Neural cell (in vitro differentiated cells): ENCODE measurements at regions not wholly inside any gene's neighbourhood (a gene's known extent, or its start where the extent isn't known, plus 50 kb on each side); places are given as distances from the start of the nearest gene placed in this dataset.

ENCODE experiments used
- H2AFZ ChIP-seq: fragments of 200-600, 300-800 bp; sonication (generic), shearing (Covaris generic); 2 replicates; pipeline ENCODE4 v1.6.0; 2014; ENCODE audit warnings: low read depth, mild to moderate bottlenecking, antibody characterized with exemption, low read length, moderate library complexity
- H3F3A ChIP-seq: fragments of 200-600 bp; shearing (Covaris generic); 2 replicates; pipeline ENCODE4 v1.6.1; 2016; ENCODE audit warnings: mild to moderate bottlenecking, moderate library complexity, mixed read lengths, antibody characterized with exemption, low read length; ENCODE audit not compliant: insufficient read depth, poor library complexity, severe bottlenecking
- H3K27ac ChIP-seq: fragments of 200-600, 300-800 bp; sonication (generic), shearing (Covaris generic); 2 replicates; pipeline ENCODE4 v1.5.1; 2014; ENCODE audit warnings: mild to moderate bottlenecking, low read length, moderate library complexity
- H3K27me3 ChIP-seq: fragments of 300-800, 200-600 bp; sonication (generic), shearing (Covaris generic); 2 replicates; pipeline ENCODE4 v1.6.0; 2014; ENCODE audit warnings: mild to moderate bottlenecking, low read depth, low read length, moderate library complexity; ENCODE audit not compliant: insufficient read depth
- H3K36me3 ChIP-seq: fragments of 300-800, 200-600 bp; sonication (generic), shearing (Covaris generic); 2 replicates; pipeline ENCODE4 v1.5.1; 2014; ENCODE audit warnings: mild to moderate bottlenecking, antibody characterized with exemption, low read length, moderate library complexity; ENCODE audit not compliant: insufficient read depth
- H3K4me2 ChIP-seq: fragments of 300-800, 200-600 bp; sonication (generic), shearing (Covaris generic); 2 replicates; pipeline ENCODE4 v1.6.0; 2014; ENCODE audit warnings: mild to moderate bottlenecking, low read length
- H3K4me3 ChIP-seq: fragments of 300-800, 200-600 bp; sonication (generic), shearing (Covaris generic); 2 replicates; pipeline ENCODE4 v1.5.1; 2014; ENCODE audit warnings: mild to moderate bottlenecking, low read length, moderate library complexity
- H3K79me2 ChIP-seq: fragments of 200-600 bp; shearing (Covaris generic); replicated peaks from 2 replicates; pipeline ENCODE4 v1.6.0; 2014; ENCODE audit warnings: mild to moderate bottlenecking, low read length, moderate library complexity; ENCODE audit not compliant: insufficient read depth
- H3K9ac ChIP-seq: fragments of 300-800, 200-600 bp; sonication (generic), shearing (Covaris generic); 2 replicates; pipeline ENCODE4 v1.6.1; 2016; ENCODE audit warnings: mild to moderate bottlenecking, low read length, mixed read lengths
- H3K9me2 ChIP-seq: fragments of 200-600 bp; shearing (Covaris generic); 2 replicates; pipeline ENCODE4 v1.6.1; 2016; ENCODE audit warnings: mild to moderate bottlenecking, low read length, mixed read lengths; ENCODE audit not compliant: insufficient read depth
- H3K9me3 ChIP-seq: fragments of 200-600, 300-800 bp; sonication (generic), shearing (Covaris generic); 2 replicates; pipeline ENCODE4 v1.6.1; 2016; ENCODE audit warnings: mild to moderate bottlenecking, mixed run types, low read length, moderate library complexity, mixed read lengths
- H4K20me1 ChIP-seq: fragments of 200-600 bp; shearing (Covaris generic); 2 replicates; pipeline ENCODE4 v1.6.1; 2016; ENCODE audit warnings: mild to moderate bottlenecking, mixed run types; ENCODE audit not compliant: insufficient read depth
- CTCF ChIP-seq: fragments of 450-650 bp; IDR thresholded peaks from 2 replicates; pipeline ENCODE4 v1.5.1; 2014; ENCODE audit warnings: antibody characterized with exemption, mild to moderate bottlenecking, moderate library complexity; ENCODE audit not compliant: poor library complexity, severe bottlenecking
- EP300 ChIP-seq: fragments of 450-650 bp; conservative IDR thresholded peaks from 2 replicates; pipeline ENCODE4 v1.6.1; 2014; ENCODE audit warnings: antibody characterized with exemption, mild to moderate bottlenecking, moderate library complexity; ENCODE audit not compliant: poor library complexity, severe bottlenecking
- EZH2 ChIP-seq: fragments of 200-600, 300-800 bp; shearing (Covaris generic), sonication (generic); IDR thresholded peaks from 2 replicates; pipeline ENCODE4 v1.6.1; 2014; ENCODE audit warnings: antibody characterized with exemption, low read length, borderline replicate concordance, mild to moderate bottlenecking; ENCODE audit not compliant: insufficient read depth, poor library complexity, severe bottlenecking
- MXI1 ChIP-seq: fragments of 450-650 bp; conservative IDR thresholded peaks from 2 replicates; pipeline ENCODE4 v1.6.1; 2014; ENCODE audit warnings: antibody characterized with exemption, mild to moderate bottlenecking; ENCODE audit not compliant: poor library complexity, severe bottlenecking
- POLR2AphosphoS5 ChIP-seq: IDR thresholded peaks from 2 replicates; pipeline ENCODE4 v1.6.1; 2012
- RAD21 ChIP-seq: fragments of 450-650 bp; conservative IDR thresholded peaks from 2 replicates; pipeline ENCODE4 v1.6.1; 2014; ENCODE audit warnings: antibody characterized with exemption, mild to moderate bottlenecking, moderate library complexity
- SMC3 ChIP-seq: fragments of 450-650 bp; conservative IDR thresholded peaks from 2 replicates; pipeline ENCODE4 v1.6.1; 2014; ENCODE audit warnings: antibody characterized with exemption, mild to moderate bottlenecking, moderate library complexity; ENCODE audit not compliant: poor library complexity
- TAF1 ChIP-seq: IDR thresholded peaks from 2 replicates; pipeline ENCODE4 v1.6.1; 2012; ENCODE audit warnings: low read depth
- TF ChIP-seq, protein P1 (sequence below): IDR thresholded peaks from 2 replicates; pipeline ENCODE4 v1.6.1; 2012; ENCODE audit warnings: borderline replicate concordance

- no peaks in the 10 kb centered on the region for H3K9me3 ChIP-seq
- H3K4me3 ChIP-seq, result no peak overlapping the region
- H3K9ac ChIP-seq, result no peak overlapping the region
- H3K27me3 ChIP-seq, result no peaks in the 10 kb centered on the region
- no peaks in the 10 kb centered on the region for H4K20me1 ChIP-seq
- H3K4me2 ChIP-seq, result no peak overlapping the region
- TF ChIP-seq, protein P1, sequence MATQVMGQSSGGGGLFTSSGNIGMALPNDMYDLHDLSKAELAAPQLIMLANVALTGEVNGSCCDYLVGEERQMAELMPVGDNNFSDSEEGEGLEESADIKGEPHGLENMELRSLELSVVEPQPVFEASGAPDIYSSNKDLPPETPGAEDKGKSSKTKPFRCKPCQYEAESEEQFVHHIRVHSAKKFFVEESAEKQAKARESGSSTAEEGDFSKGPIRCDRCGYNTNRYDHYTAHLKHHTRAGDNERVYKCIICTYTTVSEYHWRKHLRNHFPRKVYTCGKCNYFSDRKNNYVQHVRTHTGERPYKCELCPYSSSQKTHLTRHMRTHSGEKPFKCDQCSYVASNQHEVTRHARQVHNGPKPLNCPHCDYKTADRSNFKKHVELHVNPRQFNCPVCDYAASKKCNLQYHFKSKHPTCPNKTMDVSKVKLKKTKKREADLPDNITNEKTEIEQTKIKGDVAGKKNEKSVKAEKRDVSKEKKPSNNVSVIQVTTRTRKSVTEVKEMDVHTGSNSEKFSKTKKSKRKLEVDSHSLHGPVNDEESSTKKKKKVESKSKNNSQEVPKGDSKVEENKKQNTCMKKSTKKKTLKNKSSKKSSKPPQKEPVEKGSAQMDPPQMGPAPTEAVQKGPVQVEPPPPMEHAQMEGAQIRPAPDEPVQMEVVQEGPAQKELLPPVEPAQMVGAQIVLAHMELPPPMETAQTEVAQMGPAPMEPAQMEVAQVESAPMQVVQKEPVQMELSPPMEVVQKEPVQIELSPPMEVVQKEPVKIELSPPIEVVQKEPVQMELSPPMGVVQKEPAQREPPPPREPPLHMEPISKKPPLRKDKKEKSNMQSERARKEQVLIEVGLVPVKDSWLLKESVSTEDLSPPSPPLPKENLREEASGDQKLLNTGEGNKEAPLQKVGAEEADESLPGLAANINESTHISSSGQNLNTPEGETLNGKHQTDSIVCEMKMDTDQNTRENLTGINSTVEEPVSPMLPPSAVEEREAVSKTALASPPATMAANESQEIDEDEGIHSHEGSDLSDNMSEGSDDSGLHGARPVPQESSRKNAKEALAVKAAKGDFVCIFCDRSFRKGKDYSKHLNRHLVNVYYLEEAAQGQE, result no peak
- no peak for TF ChIP-seq EZH2
- H3F3A ChIP-seq, result no peaks in the 10 kb centered on the region
- H3K27ac ChIP-seq, result no peak overlapping the region
- H2AFZ ChIP-seq, result no peak overlapping the region
- H3K36me3 ChIP-seq, result no peaks in the 10 kb centered on the region
- no peaks in the 10 kb centered on the region for H3K79me2 ChIP-seq
- H3K9me2 ChIP-seq, result no peaks in the 10 kb centered on the region
These were observed 169.8 kb upstream of the B3GALT2 start for GRCh38 chr1:193356249-193356648.

DNA sequence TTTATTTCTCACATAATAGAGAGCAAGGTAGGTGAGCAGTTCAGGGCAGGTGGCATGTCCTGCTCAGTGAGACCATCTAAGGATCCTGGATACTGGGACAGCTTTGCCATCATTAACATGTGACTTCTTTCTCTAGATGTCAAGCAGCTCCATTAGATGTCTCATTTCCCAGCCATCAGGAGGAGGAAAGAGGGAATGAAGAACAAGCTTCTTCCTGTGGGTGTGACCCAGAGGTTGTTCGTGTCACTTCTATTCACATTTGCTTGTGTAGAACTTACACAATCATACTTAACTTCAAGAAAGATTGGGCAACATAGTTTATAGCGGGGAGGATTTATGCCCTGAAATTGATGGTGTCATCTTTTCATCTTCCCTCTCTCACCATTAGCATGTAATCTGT, 169.2 kb upstream of the B3GALT2 start:
- Histone ChIP-seq H3K27ac (no peak overlapping the region), H2AFZ (no peak overlapping the region), H3F3A (no peaks in the 10 kb centered on the region), H4K20me1 (no peaks in the 10 kb centered on the region), H3K9me3 (no peaks in the 10 kb centered on the region), H3K4me2 (no peak overlapping the region), H3K27me3 (no peaks in the 10 kb centered on the region), H3K9me2 (no peaks in the 10 kb centered on the region), H3K4me3 (no peak overlapping the region), H3K36me3 (no peaks in the 10 kb centered on the region), H3K79me2 (no peaks in the 10 kb centered on the region), H3K9ac (no peak overlapping the region)
- TF ChIP-seq SMC3 (no peak), TAF1 (no peak), RAD21 (no peak), MXI1 (no peak)

DNA sequence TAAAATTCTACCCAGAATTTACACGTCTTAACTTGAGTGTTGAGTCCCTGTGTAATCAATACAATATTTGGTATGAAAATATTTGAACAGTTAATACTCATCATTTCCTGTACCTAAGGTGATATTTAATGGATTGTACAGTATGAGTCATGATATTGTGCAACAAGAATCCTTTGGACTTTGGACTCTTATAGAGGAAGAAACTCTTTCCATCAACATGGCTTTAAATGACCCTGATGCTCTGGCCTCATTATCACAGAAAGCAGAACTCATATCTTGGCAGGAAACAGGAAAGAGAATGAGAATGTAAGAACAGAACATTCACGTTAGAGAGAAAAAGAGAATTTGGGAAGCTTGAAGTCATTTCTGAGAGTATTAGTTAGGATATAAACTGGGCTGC, 168.8 kb upstream of the B3GALT2 start:
- H3K36me3 ChIP-seq, result no peaks in the 10 kb centered on the region
- TF ChIP-seq POLR2AphosphoS5 (no peak), RAD21 (no peak), SMC3 (no peak), TAF1 (no peak), MXI1 (no peak), CTCF (no peak), EP300 (no peak), EZH2 (no peak)
- TF ChIP-seq, protein P1, result no peak
- no peaks in the 10 kb centered on the region for H3K27me3 ChIP-seq
- H3K4me2 ChIP-seq, result no peak overlapping the region
- H3K27ac ChIP-seq, result no peak overlapping the region
- no peak overlapping the region for H2AFZ ChIP-seq
- H3K79me2 ChIP-seq, result no peaks in the 10 kb centered on the region
- H3K4me3 ChIP-seq, result no peak overlapping the region
- H3K9ac ChIP-seq, result no peak overlapping the region
- H3K9me3 ChIP-seq, result no peaks in the 10 kb centered on the region
- no peaks in the 10 kb centered on the region for H3F3A ChIP-seq
- H3K9me2 ChIP-seq, result no peaks in the 10 kb centered on the region
- no peaks in the 10 kb centered on the region for H4K20me1 ChIP-seq
